HEK293 (cell line): ENCODE measurements at regions not wholly inside any gene's neighbourhood (a gene's known extent, or its start where the extent isn't known, plus 50 kb on each side); places are given as distances from the start of the nearest gene placed in this dataset.
"Not testable (repeated sequence)": the region's sequence is repeated elsewhere in the genome, so short reads cannot be mapped to it uniquely, and the experiment has no call there.

ENCODE experiments used
- CTCF ChIA-PET: fragments of 350-600 bp; formaldehyde crosslinking; extraction: SDS; loops from one replicate; lab custom pipeline; 2021; ENCODE audit warnings: antibody characterized with exemption; lab: Yijun Ruan, JAX
- POLR2A ChIA-PET: fragments of 300-600 bp; formaldehyde crosslinking; extraction: SDS; loops from one replicate; lab custom pipeline; 2020; ENCODE audit warnings: antibody characterized with exemption, inconsistent platforms; lab: Yijun Ruan, JAX
- H3K27ac ChIP-seq: fragments of 200-500 bp; sonication (Bioruptor generic); 2 replicates; pipeline ENCODE4 v1.5.1; 2014; ENCODE audit warnings: low read depth, low read length, control low read depth, inconsistent platforms; ENCODE audit errors: extremely low read depth
- H3K36me3 ChIP-seq, 2 experiments: fragments of 200-500 bp in 1 of 2; sonication (Bioruptor generic) in 1 of 2; 1 replicate in 1 of 2; 2 replicates in 1 of 2; pipeline ENCODE4 v1.5.1; 2014 to 2017; ENCODE audit warnings: inconsistent platforms in 2 of 2, low read length in 2 of 2; ENCODE audit not compliant: control insufficient read depth in 2 of 2, insufficient read depth in 1 of 2
- H3K4me1 ChIP-seq: fragments of 200-500 bp; sonication (Bioruptor generic); 2 replicates; pipeline ENCODE4 v1.5.1; 2014; ENCODE audit warnings: mild to moderate bottlenecking, low read length, inconsistent platforms; ENCODE audit not compliant: control insufficient read depth, insufficient read depth
- H3K4me3 ChIP-seq: 2 replicates; pipeline ENCODE4 v1.5.1; 2011; ENCODE audit warnings: low read depth, mild to moderate bottlenecking, control low read depth, low read length, moderate library complexity
- H3K9me3 ChIP-seq: fragments of 200-500 bp; sonication (Bioruptor generic); 2 replicates; pipeline ENCODE4 v1.5.1; 2014; ENCODE audit warnings: low read depth, low read length, inconsistent platforms; ENCODE audit not compliant: control insufficient read depth, insufficient read depth
- BCL11B ChIP-seq: fragments of 450-650 bp; formaldehyde crosslinking; IDR thresholded peaks from 2 replicates; pipeline ENCODE4 v1.5.1; 2016; ENCODE audit warnings: low read depth, missing biosample characterization, missing genetic modification characterization
- GLI4 ChIP-seq: fragments of 450-650 bp; formaldehyde crosslinking; IDR thresholded peaks from 2 replicates; pipeline ENCODE4 v1.5.1; 2016; ENCODE audit warnings: missing biosample characterization, missing genetic modification characterization
- HOXC10 ChIP-seq: sonication (generic); formaldehyde crosslinking; IDR thresholded peaks from 2 replicates; pipeline ENCODE4 v1.8.1; 2023; ENCODE audit warnings: mild to moderate bottlenecking, missing genetic modification reagents
- REPIN1 ChIP-seq: fragments of 450-650 bp; formaldehyde crosslinking; IDR thresholded peaks from 2 replicates; pipeline ENCODE4 v1.5.1; 2017; ENCODE audit warnings: missing biosample characterization, missing genetic modification characterization, low read depth
- SETDB1 ChIP-seq: IDR thresholded peaks from one replicate; pipeline ENCODE4 v1.6.1; 2017; ENCODE audit warnings: mild to moderate bottlenecking, low read length, moderate library complexity, mixed read lengths; ENCODE audit not compliant: insufficient read length
- TRIM28 ChIP-seq: IDR thresholded peaks from 2 replicates; pipeline ENCODE4 v1.6.1; 2011; ENCODE audit warnings: low read length, control low read depth, borderline replicate concordance
- WT1 ChIP-seq: fragments of 450-650 bp; formaldehyde crosslinking; IDR thresholded peaks from 2 replicates; pipeline ENCODE4 v1.5.1; 2016; ENCODE audit warnings: missing biosample characterization, missing genetic modification characterization
- ZBTB20 ChIP-seq: fragments of 450-650 bp; formaldehyde crosslinking; IDR thresholded peaks from 2 replicates; pipeline ENCODE4 v1.5.1; 2016; ENCODE audit warnings: missing biosample characterization, missing genetic modification characterization
- ZNF169 ChIP-seq: fragments of 450-650 bp; formaldehyde crosslinking; IDR thresholded peaks from 2 replicates; pipeline ENCODE4 v1.5.1; 2016; ENCODE audit warnings: missing biosample characterization, missing genetic modification characterization
- ZNF175 ChIP-seq: fragments of 450-650 bp; formaldehyde crosslinking; IDR thresholded peaks from 2 replicates; pipeline ENCODE4 v1.5.1; 2016; ENCODE audit warnings: missing biosample characterization, missing genetic modification characterization
- ZNF514 ChIP-seq: fragments of 450-650 bp; formaldehyde crosslinking; IDR thresholded peaks from 2 replicates; pipeline ENCODE4 v1.5.1; 2016; ENCODE audit warnings: missing biosample characterization, missing genetic modification characterization
- ZNF529 ChIP-seq: fragments of 450-650 bp; formaldehyde crosslinking; IDR thresholded peaks from 2 replicates; pipeline ENCODE4 v1.5.1; 2017; ENCODE audit warnings: missing genetic modification characterization, missing biosample characterization; ENCODE audit not compliant: insufficient replicate concordance
- ZNF623 ChIP-seq: fragments of 450-650 bp; formaldehyde crosslinking; IDR thresholded peaks from 2 replicates; pipeline ENCODE4 v1.5.1; 2016; ENCODE audit warnings: missing biosample characterization, missing genetic modification characterization
- ZNF626 ChIP-seq: fragments of 450-650 bp; sonication (Bioruptor Pico); formaldehyde crosslinking; IDR thresholded peaks from 2 replicates; pipeline ENCODE4 v1.5.1; 2018; ENCODE audit warnings: missing biosample characterization, missing genetic modification characterization, inconsistent platforms
- ZNF747 ChIP-seq: fragments of 450-650 bp; formaldehyde crosslinking; IDR thresholded peaks from 2 replicates; pipeline ENCODE4 v1.5.1; 2016; ENCODE audit warnings: missing biosample characterization, missing genetic modification characterization
- TF ChIP-seq, protein P1 (sequence below): fragments of 450-650 bp; formaldehyde crosslinking; IDR thresholded peaks from 2 replicates; pipeline ENCODE4 v1.5.1; 2016; ENCODE audit warnings: missing biosample characterization, missing genetic modification characterization
- TF ChIP-seq, protein P2 (sequence below): fragments of 450-650 bp; formaldehyde crosslinking; IDR thresholded peaks from 2 replicates; pipeline ENCODE4 v1.5.1; 2016; ENCODE audit warnings: missing biosample characterization, missing genetic modification characterization, low read depth
- TF ChIP-seq, protein P3 (sequence below): fragments of 450-650 bp; formaldehyde crosslinking; IDR thresholded peaks from 2 replicates; pipeline ENCODE4 v1.5.1; 2016; ENCODE audit warnings: missing biosample characterization, missing genetic modification characterization

DNA sequence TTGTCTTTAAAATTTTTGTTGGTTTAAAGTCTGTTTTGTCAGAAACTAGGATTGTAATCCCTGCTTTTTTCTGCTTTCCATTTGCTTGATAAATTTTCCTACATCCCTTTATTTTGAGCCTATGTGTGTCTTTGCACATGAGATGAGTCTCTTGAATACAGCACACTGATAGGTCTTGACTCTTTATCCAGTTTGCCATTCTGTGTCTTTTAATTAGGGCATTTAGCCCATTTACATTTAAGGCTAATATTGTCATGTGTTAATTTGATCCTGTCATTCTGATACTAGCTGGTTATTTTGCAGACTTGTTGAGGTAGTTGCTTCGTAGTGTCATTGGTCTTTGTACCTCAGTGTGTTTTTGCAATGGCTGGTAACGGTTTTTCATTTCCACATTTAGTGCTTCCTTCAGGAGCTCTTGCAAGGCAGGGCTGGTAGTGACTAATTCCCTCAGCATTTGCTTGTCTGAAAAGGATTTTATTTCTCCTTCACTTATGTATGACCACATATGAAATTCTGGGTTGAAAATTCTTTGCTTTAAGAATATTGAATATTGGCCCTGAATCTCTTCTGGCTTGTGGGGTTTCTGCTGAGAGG lies 294.7 kb downstream of the WDR11 start:
- TF ChIP-seq TRIM28 (0 out of 2 replicates have a peak, but pooled peaks have one; percentile 20), SETDB1 (peak; percentile 87), ZNF529 (tag by site-specific recombination) (peak; percentile 91)
- TF ChIP-seq, all 188 proteins: peak for 3; not testable (repeated sequence) for 185
- not testable (repeated sequence) for H3K9me3 ChIP-seq
- CTCF ChIA-PET, result interaction anchor here (1.0 kb wide), 1 partner anchor 13 kb away, joined by 3 read pairs; no protein-coding TSS in a partner anchor

DNA sequence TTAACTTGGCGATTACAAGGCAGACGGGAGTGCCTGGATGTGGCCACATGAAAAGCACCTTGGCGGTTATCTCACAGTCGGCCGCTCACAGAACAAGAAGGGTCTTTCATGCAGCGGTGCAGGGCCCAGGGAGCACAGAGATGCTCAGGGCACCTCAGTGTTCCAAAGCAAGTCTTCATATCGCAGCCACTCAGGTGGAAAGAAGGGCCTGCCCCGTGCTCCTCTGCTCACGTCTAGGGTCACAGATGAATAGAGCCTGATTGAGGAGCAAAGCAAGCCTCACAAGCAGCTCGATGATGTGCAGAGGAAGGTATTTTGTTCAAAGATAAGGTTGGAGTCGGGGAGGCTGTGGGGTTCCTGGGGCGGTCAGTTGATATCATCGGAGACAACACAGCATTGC lies 297.8 kb downstream of the WDR11 start:
- TF ChIP-seq BCL11B (tag by site-specific recombination) (no peak), ZNF626 (no peak), GLI4 (tag by site-specific recombination) (no peak), ZNF623 (tag by site-specific recombination) (no peak), ZNF169 (no peak), ZBTB20 (no peak), REPIN1 (tag by site-specific recombination) (no peak), HOXC10 (CRISPR knock-in tag) (no peak), ZNF747 (tag by site-specific recombination) (no peak), WT1 (tag by site-specific recombination) (no peak), ZNF175 (tag by site-specific recombination) (no peak), ZNF514 (tag by site-specific recombination) (no peak)
- TF ChIP-seq, protein P1, sequence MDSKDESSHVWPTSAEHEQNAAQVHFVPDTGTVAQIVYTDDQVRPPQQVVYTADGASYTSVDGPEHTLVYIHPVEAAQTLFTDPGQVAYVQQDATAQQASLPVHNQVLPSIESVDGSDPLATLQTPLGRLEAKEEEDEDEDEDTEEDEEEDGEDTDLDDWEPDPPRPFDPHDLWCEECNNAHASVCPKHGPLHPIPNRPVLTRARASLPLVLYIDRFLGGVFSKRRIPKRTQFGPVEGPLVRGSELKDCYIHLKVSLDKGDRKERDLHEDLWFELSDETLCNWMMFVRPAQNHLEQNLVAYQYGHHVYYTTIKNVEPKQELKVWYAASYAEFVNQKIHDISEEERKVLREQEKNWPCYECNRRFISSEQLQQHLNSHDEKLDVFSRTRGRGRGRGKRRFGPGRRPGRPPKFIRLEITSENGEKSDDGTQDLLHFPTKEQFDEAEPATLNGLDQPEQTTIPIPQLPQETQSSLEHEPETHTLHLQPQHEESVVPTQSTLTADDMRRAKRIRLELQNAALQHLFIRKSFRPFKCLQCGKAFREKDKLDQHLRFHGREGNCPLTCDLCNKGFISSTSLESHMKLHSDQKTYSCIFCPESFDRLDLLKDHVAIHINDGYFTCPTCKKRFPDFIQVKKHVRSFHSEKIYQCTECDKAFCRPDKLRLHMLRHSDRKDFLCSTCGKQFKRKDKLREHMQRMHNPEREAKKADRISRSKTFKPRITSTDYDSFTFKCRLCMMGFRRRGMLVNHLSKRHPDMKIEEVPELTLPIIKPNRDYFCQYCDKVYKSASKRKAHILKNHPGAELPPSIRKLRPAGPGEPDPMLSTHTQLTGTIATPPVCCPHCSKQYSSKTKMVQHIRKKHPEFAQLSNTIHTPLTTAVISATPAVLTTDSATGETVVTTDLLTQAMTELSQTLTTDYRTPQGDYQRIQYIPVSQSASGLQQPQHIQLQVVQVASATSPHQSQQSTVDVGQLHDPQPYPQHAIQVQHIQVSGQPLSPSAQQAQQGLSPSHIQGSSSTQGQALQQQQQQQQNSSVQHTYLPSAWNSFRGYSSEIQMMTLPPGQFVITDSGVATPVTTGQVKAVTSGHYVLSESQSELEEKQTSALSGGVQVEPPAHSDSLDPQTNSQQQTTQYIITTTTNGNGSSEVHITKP (tag by site-specific recombination), result no peak
- TF ChIP-seq, protein P2, sequence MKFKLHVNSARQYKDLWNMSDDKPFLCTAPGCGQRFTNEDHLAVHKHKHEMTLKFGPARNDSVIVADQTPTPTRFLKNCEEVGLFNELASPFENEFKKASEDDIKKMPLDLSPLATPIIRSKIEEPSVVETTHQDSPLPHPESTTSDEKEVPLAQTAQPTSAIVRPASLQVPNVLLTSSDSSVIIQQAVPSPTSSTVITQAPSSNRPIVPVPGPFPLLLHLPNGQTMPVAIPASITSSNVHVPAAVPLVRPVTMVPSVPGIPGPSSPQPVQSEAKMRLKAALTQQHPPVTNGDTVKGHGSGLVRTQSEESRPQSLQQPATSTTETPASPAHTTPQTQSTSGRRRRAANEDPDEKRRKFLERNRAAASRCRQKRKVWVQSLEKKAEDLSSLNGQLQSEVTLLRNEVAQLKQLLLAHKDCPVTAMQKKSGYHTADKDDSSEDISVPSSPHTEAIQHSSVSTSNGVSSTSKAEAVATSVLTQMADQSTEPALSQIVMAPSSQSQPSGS, result no peak
- TF ChIP-seq, protein P3, sequence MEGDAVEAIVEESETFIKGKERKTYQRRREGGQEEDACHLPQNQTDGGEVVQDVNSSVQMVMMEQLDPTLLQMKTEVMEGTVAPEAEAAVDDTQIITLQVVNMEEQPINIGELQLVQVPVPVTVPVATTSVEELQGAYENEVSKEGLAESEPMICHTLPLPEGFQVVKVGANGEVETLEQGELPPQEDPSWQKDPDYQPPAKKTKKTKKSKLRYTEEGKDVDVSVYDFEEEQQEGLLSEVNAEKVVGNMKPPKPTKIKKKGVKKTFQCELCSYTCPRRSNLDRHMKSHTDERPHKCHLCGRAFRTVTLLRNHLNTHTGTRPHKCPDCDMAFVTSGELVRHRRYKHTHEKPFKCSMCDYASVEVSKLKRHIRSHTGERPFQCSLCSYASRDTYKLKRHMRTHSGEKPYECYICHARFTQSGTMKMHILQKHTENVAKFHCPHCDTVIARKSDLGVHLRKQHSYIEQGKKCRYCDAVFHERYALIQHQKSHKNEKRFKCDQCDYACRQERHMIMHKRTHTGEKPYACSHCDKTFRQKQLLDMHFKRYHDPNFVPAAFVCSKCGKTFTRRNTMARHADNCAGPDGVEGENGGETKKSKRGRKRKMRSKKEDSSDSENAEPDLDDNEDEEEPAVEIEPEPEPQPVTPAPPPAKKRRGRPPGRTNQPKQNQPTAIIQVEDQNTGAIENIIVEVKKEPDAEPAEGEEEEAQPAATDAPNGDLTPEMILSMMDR, result no peak
- ChIA-PET CTCF (no interaction called here), POLR2A (no interaction called here)

More for the DNA sequence above, 294.7 kb downstream of the WDR11 start:
- POLR2A ChIA-PET, H3K4me1 ChIP-seq, H3K27ac ChIP-seq, H3K4me3 ChIP-seq, H3K36me3 ChIP-seq: not testable (repeated sequence)

More for the DNA sequence above, 297.8 kb downstream of the WDR11 start:
- no peaks in the 10 kb centered on the region for H3K9me3 ChIP-seq
- no peak overlapping the region for H3K4me3 ChIP-seq
- H3K4me1 ChIP-seq, result no peaks in the 10 kb centered on the region
- H3K27ac ChIP-seq, result no peak overlapping the region
- H3K36me3 ChIP-seq, result no peaks in the 10 kb centered on the region
